Spleen (tissue), 7 donors: ENCODE measurements at regions not wholly inside any gene's neighbourhood (a gene's known extent, or its start where the extent isn't known, plus 50 kb on each side); places are given as distances from the start of the nearest gene placed in this dataset.

Experiments used
- POLR2A ChIP-seq, 3 donors: fragments of 450-650 bp; IDR thresholded peaks; one replicate each; pipeline ENCODE4 v1.5.1; 2017; ENCODE audit warnings: antibody characterized with exemption in 3 of 3, mild to moderate bottlenecking in 1 of 3
- POLR2AphosphoS5 ChIP-seq, 3 donors: sonication (generic); formaldehyde crosslinking; IDR thresholded peaks; one replicate each; pipeline ENCODE4 v1.5.1; 2017; ENCODE audit warnings: antibody characterized with exemption in 3 of 3
- TF ChIP-seq, protein P1 (sequence below), 11 experiments: fragments of 200-600 bp in 7 of 11; fragments of 450-650 bp in 4 of 11; sonication (generic) in 4 of 11; IDR thresholded peaks in 8 of 11; conservative IDR thresholded peaks in 3 of 11; 1 replicate in 7 of 11; 2 replicates in 4 of 11; pipeline versions ENCODE4 v1.4.0 to v1.8.0; 2016 to 2021; ENCODE audit warnings: antibody characterized with exemption in 11 of 11, inconsistent platforms in 4 of 11, mild to moderate bottlenecking in 1 of 11
- donor health status: DM: no; HTN: no; CAD: no; lungs with moderate emphysema.
- donor health status: DM: no; HTN: no; CAD: no.
- donor health status: DM: no; HTN: no; CAD: no.

DNA sequence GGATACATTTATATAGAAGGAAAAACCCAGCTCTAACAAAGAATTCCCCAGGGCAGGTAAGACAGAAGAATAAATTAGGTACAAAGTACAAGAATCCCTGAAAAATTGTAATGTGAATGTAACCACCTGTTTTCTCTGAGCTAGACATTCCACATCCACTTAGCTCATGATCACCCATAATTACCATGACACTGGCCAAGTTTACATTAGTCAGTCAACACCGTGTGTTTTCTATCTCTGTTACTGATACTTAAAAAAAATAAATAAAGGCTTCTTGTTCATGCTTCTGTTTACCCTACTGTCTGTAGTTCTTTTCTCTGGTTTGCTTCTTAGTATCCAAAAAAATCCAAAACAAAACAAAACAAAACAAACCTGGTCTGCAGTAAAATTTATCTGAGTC is 66.0 kb downstream of the CBLL2 start:
- TF ChIP-seq, protein P1, sequence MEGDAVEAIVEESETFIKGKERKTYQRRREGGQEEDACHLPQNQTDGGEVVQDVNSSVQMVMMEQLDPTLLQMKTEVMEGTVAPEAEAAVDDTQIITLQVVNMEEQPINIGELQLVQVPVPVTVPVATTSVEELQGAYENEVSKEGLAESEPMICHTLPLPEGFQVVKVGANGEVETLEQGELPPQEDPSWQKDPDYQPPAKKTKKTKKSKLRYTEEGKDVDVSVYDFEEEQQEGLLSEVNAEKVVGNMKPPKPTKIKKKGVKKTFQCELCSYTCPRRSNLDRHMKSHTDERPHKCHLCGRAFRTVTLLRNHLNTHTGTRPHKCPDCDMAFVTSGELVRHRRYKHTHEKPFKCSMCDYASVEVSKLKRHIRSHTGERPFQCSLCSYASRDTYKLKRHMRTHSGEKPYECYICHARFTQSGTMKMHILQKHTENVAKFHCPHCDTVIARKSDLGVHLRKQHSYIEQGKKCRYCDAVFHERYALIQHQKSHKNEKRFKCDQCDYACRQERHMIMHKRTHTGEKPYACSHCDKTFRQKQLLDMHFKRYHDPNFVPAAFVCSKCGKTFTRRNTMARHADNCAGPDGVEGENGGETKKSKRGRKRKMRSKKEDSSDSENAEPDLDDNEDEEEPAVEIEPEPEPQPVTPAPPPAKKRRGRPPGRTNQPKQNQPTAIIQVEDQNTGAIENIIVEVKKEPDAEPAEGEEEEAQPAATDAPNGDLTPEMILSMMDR (IDR thresholded peaks at IDR 0.05 in 8 of 11, conservative IDR thresholded peaks at IDR 0.05 in 3 of 11), result no peak
- no peak for TF ChIP-seq POLR2AphosphoS5 (IDR thresholded peaks at IDR 0.05)
- no peak for TF ChIP-seq POLR2A (IDR thresholded peaks at IDR 0.05)
